A549 (cell line): ENCODE measurements at regions not wholly inside any gene's neighbourhood (a gene's known extent, or its start where the extent isn't known, plus 50 kb on each side); places are given as distances from the start of the nearest gene placed in this dataset.
A peak's percentile ranks its signal among the peaks of the same experiment; 100 is the strongest.

Source experiments
- ATAC-seq, 2 experiments: fragments of 200-7000 bp in 1 of 2; fragments of >200 bp in 1 of 2; cut with Nextera tagmentation in 1 of 2; cut with Tn5 transposase in 1 of 2; 3 replicates each; pipeline versions ENCODE4 v1.8.0 to v1.9.1; 2018 to 2020; ENCODE audit warnings: mild to moderate bottlenecking in 1 of 2, moderate library complexity in 1 of 2
- CTCF ChIA-PET: fragments of 300-600 bp; sonication (Branson Sonifier 250); formaldehyde crosslinking; extraction: SDS; loops from one replicate; lab custom pipeline; 2021; ENCODE audit warnings: antibody characterized with exemption, inconsistent platforms; lab: Yijun Ruan, JAX
- POLR2A ChIA-PET: fragments of 350-600 bp; formaldehyde crosslinking; extraction: SDS; loops from one replicate; lab custom pipeline; 2021; ENCODE audit warnings: antibody characterized with exemption, inconsistent platforms; lab: Yijun Ruan, JAX
- DNase-seq, 2 experiments: peaks; one replicate each; pipeline versions ENCODE4 v3.0.0 to v3.0.0-alpha.2; 2011 to 2016; ENCODE audit warnings: low read depth in 1 of 2, low spot score in 1 of 2
- FAIRE-seq: peaks from 2 replicates; lab custom pipeline; 2011; peaks lifted over from hg19 to GRCh38; lab: Jason Lieb, UNC
- H3K27ac ChIP-seq, 2 experiments: fragments of >200 bp; sonication (Bioruptor Twin); formaldehyde crosslinking; 3 replicates each; pipeline ENCODE4 v1.5.1; 2016 to 2017
- H3K4me1 ChIP-seq: fragments of >200 bp; sonication (Bioruptor Twin); formaldehyde crosslinking; 3 replicates; pipeline ENCODE4 v1.6.1; 2016
- H3K4me2 ChIP-seq: fragments of >200 bp; sonication (Bioruptor Twin); formaldehyde crosslinking; 3 replicates; pipeline ENCODE4 v1.6.1; 2016
- H3K4me3 ChIP-seq: fragments of >200 bp; sonication (Bioruptor Twin); formaldehyde crosslinking; 3 replicates; pipeline ENCODE4 v1.5.1; 2016
- H3K9me3 ChIP-seq: fragments of >200 bp; sonication (Bioruptor Twin); formaldehyde crosslinking; 3 replicates; pipeline ENCODE4 v1.6.1; 2016
- ATOH8 ChIP-seq: fragments of 250-450 bp; sonication (Bioruptor Pico); IDR thresholded peaks from 2 replicates; pipeline ENCODE4 v1.5.0; 2020; ENCODE audit warnings: low read depth, mild to moderate bottlenecking, moderate library complexity
- BHLHE40 ChIP-seq: IDR thresholded peaks from 2 replicates; pipeline ENCODE4 v1.6.1; 2012; ENCODE audit warnings: low read depth, low read length, inconsistent platforms
- CBX8 ChIP-seq: fragments of 200-600 bp; sonication (generic); IDR thresholded peaks from 2 replicates; pipeline ENCODE4 v1.6.1; 2016
- CHD4 ChIP-seq: fragments of 200-600 bp; sonication (generic); IDR thresholded peaks from 2 replicates; pipeline ENCODE4 v1.6.1; 2016; ENCODE audit warnings: antibody characterized with exemption, mild to moderate bottlenecking, borderline replicate concordance
- EP300 ChIP-seq, 2 experiments: fragments of >200 bp; sonication (Bioruptor Twin); formaldehyde crosslinking; IDR thresholded peaks; 2 replicates in 1 of 2; 3 replicates in 1 of 2; pipeline ENCODE4 v1.6.1; 2016 to 2017
- FOSL2 ChIP-seq, 2 experiments: fragments of 450-650 bp in 1 of 2; fragments of >200 bp in 1 of 2; sonication (Bioruptor Twin) in 1 of 2; formaldehyde crosslinking; IDR thresholded peaks; 2 replicates each; pipeline versions ENCODE4 v1.5.0 to v1.6.1; 2016 to 2020; ENCODE audit warnings: mild to moderate bottlenecking in 1 of 2, moderate library complexity in 1 of 2
- HDAC2 ChIP-seq: fragments of 200-600 bp; sonication (generic); IDR thresholded peaks from 2 replicates; pipeline ENCODE4 v1.6.1; 2016
- HES2 ChIP-seq: fragments of >200 bp; sonication (Bioruptor Twin); formaldehyde crosslinking; IDR thresholded peaks from 2 replicates; pipeline ENCODE4 v1.6.1; 2016
- HOXA7 ChIP-seq: fragments of 250-450 bp; sonication (Bioruptor Pico); IDR thresholded peaks from 2 replicates; pipeline ENCODE4 v1.5.0; 2020; ENCODE audit warnings: mild to moderate bottlenecking, moderate library complexity
- HOXB5 ChIP-seq: fragments of 250-450 bp; sonication (Bioruptor Pico); IDR thresholded peaks from 2 replicates; pipeline ENCODE4 v1.5.0; 2020; ENCODE audit warnings: mild to moderate bottlenecking, moderate library complexity
- JUN ChIP-seq, 2 experiments: fragments of >200 bp; sonication (Bioruptor Twin); formaldehyde crosslinking; IDR thresholded peaks; 2 replicates in 1 of 2; 3 replicates in 1 of 2; pipeline ENCODE4 v1.6.1; 2016 to 2017
- MYC ChIP-seq: IDR thresholded peaks from 2 replicates; pipeline ENCODE4 v1.6.1; 2012; ENCODE audit warnings: mild to moderate bottlenecking, inconsistent platforms, low read length, improper control_type of control experiment, borderline replicate concordance
- NFE2L2 ChIP-seq: fragments of 150-350 bp; conservative IDR thresholded peaks from 2 replicates; pipeline ENCODE4 v1.6.1; 2014; ENCODE audit warnings: low read length
- PBX3 ChIP-seq: IDR thresholded peaks from 2 replicates; pipeline ENCODE4 v1.6.1; 2012
- RAD21 ChIP-seq, 2 experiments: fragments of >200 bp in 1 of 2; sonication (Bioruptor Twin) in 1 of 2; formaldehyde crosslinking in 1 of 2; IDR thresholded peaks in 1 of 2; conservative IDR thresholded peaks in 1 of 2; 2 replicates in 1 of 2; 3 replicates in 1 of 2; pipeline ENCODE4 v1.6.1; 2012 to 2018; ENCODE audit warnings: inconsistent platforms in 1 of 2
- RCOR1 ChIP-seq: fragments of 150-350 bp; IDR thresholded peaks from 2 replicates; pipeline ENCODE4 v1.6.1; 2014; ENCODE audit warnings: antibody characterized with exemption, low read length, low read depth
- RFX5 ChIP-seq: fragments of 450-650 bp; IDR thresholded peaks from 2 replicates; pipeline ENCODE4 v1.7.1; 2014; ENCODE audit warnings: antibody characterized with exemption, mild to moderate bottlenecking, moderate library complexity
- SMC3 ChIP-seq: fragments of >200 bp; sonication (Bioruptor Twin); formaldehyde crosslinking; IDR thresholded peaks from 3 replicates; pipeline ENCODE4 v1.6.1; 2018; ENCODE audit warnings: inconsistent platforms
- TFCP2L1 ChIP-seq: fragments of 250-450 bp; sonication (Bioruptor Pico); IDR thresholded peaks from 2 replicates; pipeline ENCODE4 v1.5.0; 2021; ENCODE audit warnings: mild to moderate bottlenecking
- USF2 ChIP-seq: fragments of 450-650 bp; IDR thresholded peaks from 2 replicates; pipeline ENCODE4 v1.6.1; 2014; ENCODE audit warnings: antibody characterized with exemption
- WGBS: methylation state at CpG from one replicate; pipeline ENCODE4 v1.1.6; 2017; ENCODE audit errors: missing lambda C conversion rate; 5-methylcytosine and 5-hydroxymethylcytosine counted together

- DNase-seq (no peak), FAIRE-seq (no peak), ATAC-seq (no peak)
- ChIA-PET CTCF (no interaction called here), POLR2A (no interaction called here)
- no peak overlapping the region for H3K4me2 ChIP-seq
- 57% methylated on average over 3 of the region's 3 CpGs for WGBS
- H3K9me3 ChIP-seq, result no peaks in the 10 kb centered on the region
- H3K27ac ChIP-seq, result no peak overlapping the region
- no peak for TF ChIP-seq RFX5
- TF ChIP-seq NFE2L2, result no peak
- no peak for TF ChIP-seq RAD21 (conservative IDR thresholded peaks at IDR 0.05 in 1 of 2, IDR thresholded peaks at IDR 0.05 in 1 of 2)
- no peak for TF ChIP-seq CBX8
- no peak for TF ChIP-seq JUN (IDR thresholded peaks at IDR 0.05)
- TF ChIP-seq HDAC2, result no peak
- H3K4me3 ChIP-seq, result no peak overlapping the region
- no peaks in the 10 kb centered on the region for H3K4me1 ChIP-seq
These were observed 99.9 kb upstream of the BNC2 start for GRCh38 chr9:16970321-16970720.

GRCh38 chr9:16964228-16964627 lies 93.8 kb upstream of the BNC2 start:
- H3K27ac ChIP-seq, result no peak overlapping the region

GRCh38 chr9:16960084-16960483 lies 89.6 kb upstream of the BNC2 start:
- H3K27ac ChIP-seq, result no peak overlapping the region
- H3K4me2 ChIP-seq, result no peak overlapping the region
- ATAC-seq (peak in 1 of 2 experiments; percentile 32; a peak in 1 of 6 replicates), FAIRE-seq (no peak), DNase-seq (peak in 1 of 2 experiments; percentile 17)
- H3K4me3 ChIP-seq, result no peak overlapping the region
- no peaks in the 10 kb centered on the region for H3K9me3 ChIP-seq
- ChIA-PET CTCF (interaction anchor here (1.4 kb wide), 1 partner anchor 10 kb away, joined by 4 read pairs; no protein-coding TSS in a partner anchor), POLR2A (no interaction called here)
- no peaks in the 10 kb centered on the region; the same call in 2 of the 3 replicates for H3K4me1 ChIP-seq
- no peak for TF ChIP-seq FOSL2 (IDR thresholded peaks at IDR 0.05)
- peak; percentile 3; the same call in 1 of the 2 replicates for TF ChIP-seq FOSL2 (CRISPR knock-in tag; IDR thresholded peaks at IDR 0.05)
- no peak for TF ChIP-seq PBX3
- TF ChIP-seq BHLHE40, result no peak
- WGBS, result 50% methylated on average over 2 of the region's 2 CpGs

More at GRCh38 chr9:16964228-16964627, 93.8 kb upstream of the BNC2 start:
- FAIRE-seq, result no peak
- H3K9me3 ChIP-seq, result no peaks in the 10 kb centered on the region
- CTCF ChIA-PET, result no interaction called here
- TF ChIP-seq FOSL2 (IDR thresholded peaks at IDR 0.05) (no peak), FOSL2 (CRISPR knock-in tag; IDR thresholded peaks at IDR 0.05) (peak; percentile 15; the same call in 1 of the 2 replicates), USF2 (no peak)
- DNase-seq, result no peak
- no peak for ATAC-seq
- no peak overlapping the region for H3K4me3 ChIP-seq
- H3K4me1 ChIP-seq, result no peaks in the 10 kb centered on the region; the same call in 2 of the 3 replicates
- no peak overlapping the region for H3K4me2 ChIP-seq
- POLR2A ChIA-PET, result no interaction called here
- 81% methylated on average over 10 of the region's 10 CpGs for WGBS

GRCh38 chr9:16959391-16959790 lies 88.9 kb upstream of the BNC2 start:
- ATAC-seq (no peak), FAIRE-seq (no peak), DNase-seq (no peak)
- Histone ChIP-seq H3K4me1 (no peaks in the 10 kb centered on the region; the same call in 2 of the 3 replicates), H3K4me2 (no peak overlapping the region), H3K27ac (no peak overlapping the region), H3K4me3 (no peak overlapping the region), H3K9me3 (no peaks in the 10 kb centered on the region)
- ChIA-PET CTCF (interaction anchor here (1.4 kb wide), 1 partner anchor 9 kb away, joined by 4 read pairs; no protein-coding TSS in a partner anchor), POLR2A (no interaction called here)
- TF ChIP-seq HOXA7 (CRISPR knock-in tag), result no peak
- no peak for TF ChIP-seq MYC
- TF ChIP-seq SMC3, result no peak
- no peak for TF ChIP-seq BHLHE40
- TF ChIP-seq ATOH8 (CRISPR knock-in tag), result no peak
- no peak for TF ChIP-seq TFCP2L1
- no peak for TF ChIP-seq RCOR1
- TF ChIP-seq EP300 (IDR thresholded peaks at IDR 0.05), result no peak
- TF ChIP-seq HES2, result no peak
- no peak for TF ChIP-seq HOXB5 (CRISPR knock-in tag)
- TF ChIP-seq CHD4, result no peak
